ENCODE measurements at regions not wholly inside any gene's neighbourhood (a gene's known extent, or its start where the extent isn't known, plus 50 kb on each side); places are given as distances from the start of the nearest gene placed in this dataset.

- H3K9me3 ChIP-seq (replicated peaks; ENCODE audit: insufficient read depth, low read length) = no peaks in the 10 kb centered on the region
- no peaks in the 10 kb centered on the region for H3K79me2 ChIP-seq (ENCODE audit: low read length)
- no peak overlapping the region for H3K4me3 ChIP-seq (ENCODE audit: low read length)
- H4K20me1 ChIP-seq (ENCODE audit: insufficient read depth, low read length) = no peaks in the 10 kb centered on the region
- DNase-seq = no peak
- no peaks in the 10 kb centered on the region for H3K27me3 ChIP-seq (replicated peaks; ENCODE audit: insufficient read depth, low read length)
- no peak overlapping the region for H3K9ac ChIP-seq (ENCODE audit: low read length)
- H3F3A ChIP-seq (ENCODE audit: insufficient read depth, low read length) = no peaks in the 10 kb centered on the region
- no peaks in the 10 kb centered on the region for H3K4me1 ChIP-seq (ENCODE audit: low read length)
- no peaks in the 10 kb centered on the region for H3K36me3 ChIP-seq (replicated peaks; ENCODE audit: insufficient read depth, low read length)
- H3K27ac ChIP-seq (ENCODE audit: low read length) = no peak overlapping the region
- H2AFZ ChIP-seq (ENCODE audit: low read length) = no peak overlapping the region
- no peak overlapping the region for H3K4me2 ChIP-seq (ENCODE audit: low read depth, low read length)
- TF ChIP-seq EZH2phosphoT487 (IDR thresholded peaks at IDR 0.05; ENCODE audit: low read length) (no peak), CTCF (IDR thresholded peaks at IDR 0.05; ENCODE audit: low read length) (no peak), EZH2 (optimal IDR thresholded peaks at IDR 0.05; ENCODE audit: low read depth, low read length) (no peak)
- no peaks in the 10 kb centered on the region for H3K9me2 ChIP-seq (replicated peaks; ENCODE audit: insufficient read depth, low read length)
Measured at GRCh38 chr21:23638131-23638695, 1969.1 kb downstream of the MRPL39 start.

- Histone ChIP-seq H3K9ac (ENCODE audit: low read length) (no peak overlapping the region), H4K20me1 (ENCODE audit: insufficient read depth, low read length) (no peaks in the 10 kb centered on the region), H3K79me2 (ENCODE audit: low read length) (no peaks in the 10 kb centered on the region), H3K27me3 (replicated peaks; ENCODE audit: insufficient read depth, low read length) (no peaks in the 10 kb centered on the region), H3K9me3 (replicated peaks; ENCODE audit: insufficient read depth, low read length) (no peaks in the 10 kb centered on the region), H3K4me3 (ENCODE audit: low read length) (no peak overlapping the region), H3F3A (ENCODE audit: insufficient read depth, low read length) (no peaks in the 10 kb centered on the region), H3K27ac (ENCODE audit: low read length) (no peak overlapping the region), H3K36me3 (replicated peaks; ENCODE audit: insufficient read depth, low read length) (no peaks in the 10 kb centered on the region), H3K9me2 (replicated peaks; ENCODE audit: insufficient read depth, low read length) (no peaks in the 10 kb centered on the region), H3K4me2 (ENCODE audit: low read depth, low read length) (no peak overlapping the region), H3K4me1 (ENCODE audit: low read length) (no peaks in the 10 kb centered on the region), H2AFZ (ENCODE audit: low read length) (no peak overlapping the region)
- no peak for TF ChIP-seq CTCF (IDR thresholded peaks at IDR 0.05; ENCODE audit: low read length)
- no peak for DNase-seq
Measured at GRCh38 chr21:23633447-23633940, 1973.8 kb downstream of the MRPL39 start.

GRCh38 chr21:23624281-23624680 is 1983.0 kb downstream of the MRPL39 start:
- Histone ChIP-seq H3K4me2 (ENCODE audit: low read depth, low read length) (no peak overlapping the region), H3K9me2 (replicated peaks; ENCODE audit: insufficient read depth, low read length) (no peaks in the 10 kb centered on the region), H4K20me1 (ENCODE audit: insufficient read depth, low read length) (no peaks in the 10 kb centered on the region), H3K9ac (ENCODE audit: low read length) (no peak overlapping the region), H3K4me3 (ENCODE audit: low read length) (no peak overlapping the region), H3K36me3 (replicated peaks; ENCODE audit: insufficient read depth, low read length) (no peaks in the 10 kb centered on the region), H3K27me3 (replicated peaks; ENCODE audit: insufficient read depth, low read length) (no peaks in the 10 kb centered on the region), H3K79me2 (ENCODE audit: low read length) (no peaks in the 10 kb centered on the region), H2AFZ (ENCODE audit: low read length) (no peak overlapping the region), H3K27ac (ENCODE audit: low read length) (no peak overlapping the region), H3K9me3 (replicated peaks; ENCODE audit: insufficient read depth, low read length) (no peaks in the 10 kb centered on the region), H3F3A (ENCODE audit: insufficient read depth, low read length) (no peaks in the 10 kb centered on the region), H3K4me1 (ENCODE audit: low read length) (no peaks in the 10 kb centered on the region)
- TF ChIP-seq EZH2 (optimal IDR thresholded peaks at IDR 0.05; ENCODE audit: low read depth, low read length) (no peak), EZH2phosphoT487 (IDR thresholded peaks at IDR 0.05; ENCODE audit: low read length) (no peak), CTCF (IDR thresholded peaks at IDR 0.05; ENCODE audit: low read length) (no peak)
- no peak for DNase-seq
